ENCODE measurements at regions not wholly inside any gene's neighbourhood (a gene's known extent, or its start where the extent isn't known, plus 50 kb on each side); places are given as distances from the start of the nearest gene placed in this dataset.

DNA sequence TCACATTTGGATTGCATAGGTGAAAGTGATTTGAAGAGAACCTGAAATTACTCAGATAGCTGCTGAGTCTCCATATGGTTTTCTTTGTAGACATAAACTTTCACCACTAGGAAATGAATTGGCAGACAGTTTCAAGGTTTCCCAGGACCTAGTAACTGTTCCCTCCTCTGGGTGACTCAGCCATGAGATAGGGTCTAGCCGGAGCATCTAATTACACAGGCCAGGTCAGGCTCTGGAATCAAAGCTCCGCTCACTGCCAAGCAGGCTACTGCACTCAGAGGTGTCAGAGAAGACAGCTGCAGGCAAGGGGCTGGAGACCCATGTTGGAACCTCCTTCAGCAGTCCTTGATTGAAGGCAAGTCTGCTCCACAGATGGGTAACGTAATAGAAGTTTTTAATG is 429.2 kb downstream of the TNS1 start:
- no peak for DNase-seq (ENCODE audit: low read depth)
- no peak for TF ChIP-seq POLR2A (IDR thresholded peaks at IDR 0.05; ENCODE audit: extremely low read depth, insufficient read length)
- no peak for TF ChIP-seq MAX (IDR thresholded peaks at IDR 0.05; ENCODE audit: low read depth, low read length)
- TF ChIP-seq CTCF (IDR thresholded peaks at IDR 0.05; ENCODE audit: low read depth, low read length), result no peak
- no peak for TF ChIP-seq MYC (IDR thresholded peaks at IDR 0.05; ENCODE audit: low read depth, low read length)
- no peak overlapping the region for H3K4me3 ChIP-seq (ENCODE audit: low read depth, low read length)

- no peak for DNase-seq (ENCODE audit: low read depth)
- TF ChIP-seq POLR2A (IDR thresholded peaks at IDR 0.05; ENCODE audit: extremely low read depth, insufficient read length), result no peak
- no peak for TF ChIP-seq MYC (IDR thresholded peaks at IDR 0.05; ENCODE audit: low read depth, low read length)
- no peak overlapping the region for H3K4me3 ChIP-seq (ENCODE audit: low read depth, low read length)
Observed at GRCh38 chr2:217570394-217570793, 432.4 kb downstream of the TNS1 start.

DNA sequence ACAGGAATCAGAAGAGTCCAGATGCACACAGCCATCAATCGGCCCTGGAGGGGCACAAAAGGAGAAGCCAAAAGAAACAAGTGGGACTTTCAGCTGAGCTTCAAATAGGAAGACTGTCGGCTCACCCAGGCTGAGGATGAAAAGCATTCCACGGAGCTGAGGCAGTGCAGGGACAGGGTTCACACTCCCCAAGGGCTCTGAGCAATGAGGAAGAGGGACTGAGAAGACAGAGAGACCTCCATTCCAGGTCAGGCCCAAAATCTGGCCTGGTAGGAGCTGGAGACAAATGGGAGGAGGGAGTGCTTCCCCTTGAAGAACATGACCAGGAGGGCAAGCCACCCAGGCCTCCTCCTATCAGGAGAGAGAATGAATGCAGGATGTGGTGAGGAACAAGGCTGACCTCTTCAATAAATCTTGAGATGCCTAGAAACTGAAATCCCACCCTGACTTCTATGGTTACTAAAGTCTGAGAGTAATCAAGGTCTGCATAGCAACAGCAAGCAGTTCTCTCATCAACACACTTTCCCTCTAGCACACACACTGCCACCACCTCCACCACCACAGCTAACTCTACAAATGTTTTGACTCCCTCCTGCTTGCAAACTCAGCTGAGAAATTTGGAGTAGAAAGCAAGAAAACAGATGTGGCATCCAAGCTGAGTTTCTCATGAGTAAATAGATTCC is 434.4 kb downstream of the TNS1 start:
- no peak for DNase-seq (ENCODE audit: low read depth)
- no peak for TF ChIP-seq MAX (IDR thresholded peaks at IDR 0.05; ENCODE audit: low read depth, low read length)
- no peak for TF ChIP-seq POLR2A (IDR thresholded peaks at IDR 0.05; ENCODE audit: extremely low read depth, insufficient read length)
- no peak for TF ChIP-seq CTCF (IDR thresholded peaks at IDR 0.05; ENCODE audit: low read depth, low read length)
- no peak for TF ChIP-seq MYC (IDR thresholded peaks at IDR 0.05; ENCODE audit: low read depth, low read length)

DNA sequence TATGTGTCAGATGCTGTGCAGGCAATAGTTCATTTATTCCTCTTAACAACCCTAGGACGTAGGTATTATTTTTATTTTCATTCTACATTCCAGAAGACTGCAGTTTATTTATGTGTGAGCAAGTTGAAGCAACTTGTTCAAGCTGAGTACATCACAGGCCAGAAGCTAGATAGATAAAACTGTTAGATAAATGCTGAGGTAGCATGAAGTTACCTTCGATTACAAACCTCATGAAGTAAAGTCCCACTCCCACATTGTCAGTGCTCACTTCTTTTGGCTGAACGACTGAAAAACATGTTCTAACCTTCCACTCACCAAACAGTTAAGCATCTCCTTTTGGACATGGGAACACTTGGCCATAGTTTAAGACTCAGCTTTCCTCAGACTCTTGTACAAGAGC is 439.2 kb downstream of the TNS1 start:
- DNase-seq (ENCODE audit: low read depth), result no peak
- no peak overlapping the region for H3K4me3 ChIP-seq (ENCODE audit: low read depth, low read length)
- TF ChIP-seq CTCF (IDR thresholded peaks at IDR 0.05; ENCODE audit: low read depth, low read length) (no peak), POLR2A (IDR thresholded peaks at IDR 0.05; ENCODE audit: extremely low read depth, insufficient read length) (no peak), MYC (IDR thresholded peaks at IDR 0.05; ENCODE audit: low read depth, low read length) (no peak), MAX (IDR thresholded peaks at IDR 0.05; ENCODE audit: low read depth, low read length) (no peak)

More for the DNA sequence above, 434.4 kb downstream of the TNS1 start:
- H3K4me3 ChIP-seq (ENCODE audit: low read depth, low read length), result no peak overlapping the region

- TF ChIP-seq MYC (IDR thresholded peaks at IDR 0.05; ENCODE audit: low read depth, low read length) (no peak), MAX (IDR thresholded peaks at IDR 0.05; ENCODE audit: low read depth, low read length) (no peak), POLR2A (IDR thresholded peaks at IDR 0.05; ENCODE audit: extremely low read depth, insufficient read length) (no peak), CTCF (IDR thresholded peaks at IDR 0.05; ENCODE audit: low read depth, low read length) (no peak)
- no peak overlapping the region for H3K4me3 ChIP-seq (ENCODE audit: low read depth, low read length)
- DNase-seq (ENCODE audit: low read depth), result no peak
Observed at GRCh38 chr2:217562871-217563480, 439.8 kb downstream of the TNS1 start.

- DNase-seq (ENCODE audit: low read depth), result peak; percentile 4
- no peak overlapping the region for H3K4me3 ChIP-seq (ENCODE audit: low read depth, low read length)
- no peak for TF ChIP-seq MYC (IDR thresholded peaks at IDR 0.05; ENCODE audit: low read depth, low read length)
- TF ChIP-seq POLR2A (IDR thresholded peaks at IDR 0.05; ENCODE audit: extremely low read depth, insufficient read length), result no peak
Observed at GRCh38 chr2:217559084-217559483, 443.7 kb downstream of the TNS1 start.

All from NB4 (cell line).